A549 (cell line): ENCODE measurements at regions not wholly inside any gene's neighbourhood (a gene's known extent, or its start where the extent isn't known, plus 50 kb on each side); places are given as distances from the start of the nearest gene placed in this dataset.

Experiments used
- ATAC-seq, 2 experiments: fragments of 200-7000 bp in 1 of 2; fragments of >200 bp in 1 of 2; cut with Nextera tagmentation in 1 of 2; cut with Tn5 transposase in 1 of 2; 3 replicates each; pipeline versions ENCODE4 v1.8.0 to v1.9.1; 2018 to 2020; ENCODE audit warnings: mild to moderate bottlenecking in 1 of 2, moderate library complexity in 1 of 2
- CTCF ChIA-PET: fragments of 300-600 bp; sonication (Branson Sonifier 250); formaldehyde crosslinking; extraction: SDS; loops from one replicate; lab custom pipeline; 2021; ENCODE audit warnings: antibody characterized with exemption, inconsistent platforms; lab: Yijun Ruan, JAX
- POLR2A ChIA-PET: fragments of 350-600 bp; formaldehyde crosslinking; extraction: SDS; loops from one replicate; lab custom pipeline; 2021; ENCODE audit warnings: antibody characterized with exemption, inconsistent platforms; lab: Yijun Ruan, JAX
- DNase-seq, 2 experiments: peaks; one replicate each; pipeline versions ENCODE4 v3.0.0 to v3.0.0-alpha.2; 2011 to 2016; ENCODE audit warnings: low read depth in 1 of 2, low spot score in 1 of 2
- FAIRE-seq: peaks from 2 replicates; lab custom pipeline; 2011; peaks lifted over from hg19 to GRCh38; lab: Jason Lieb, UNC
- H3K27ac ChIP-seq, 2 experiments: fragments of >200 bp; sonication (Bioruptor Twin); formaldehyde crosslinking; 3 replicates each; pipeline ENCODE4 v1.5.1; 2016 to 2017
- H3K4me1 ChIP-seq: fragments of >200 bp; sonication (Bioruptor Twin); formaldehyde crosslinking; 3 replicates; pipeline ENCODE4 v1.6.1; 2016
- H3K4me2 ChIP-seq: fragments of >200 bp; sonication (Bioruptor Twin); formaldehyde crosslinking; 3 replicates; pipeline ENCODE4 v1.6.1; 2016
- H3K4me3 ChIP-seq: fragments of >200 bp; sonication (Bioruptor Twin); formaldehyde crosslinking; 3 replicates; pipeline ENCODE4 v1.5.1; 2016
- H3K9me3 ChIP-seq: fragments of >200 bp; sonication (Bioruptor Twin); formaldehyde crosslinking; 3 replicates; pipeline ENCODE4 v1.6.1; 2016
- BCL3 ChIP-seq: fragments of >200 bp; sonication (Bioruptor Twin); formaldehyde crosslinking; IDR thresholded peaks from 3 replicates; pipeline ENCODE4 v1.6.1; 2016
- BHLHE40 ChIP-seq: IDR thresholded peaks from 2 replicates; pipeline ENCODE4 v1.6.1; 2012; ENCODE audit warnings: low read depth, low read length, inconsistent platforms
- CBX8 ChIP-seq: fragments of 200-600 bp; sonication (generic); IDR thresholded peaks from 2 replicates; pipeline ENCODE4 v1.6.1; 2016
- CHD2 ChIP-seq: fragments of 150-350 bp; IDR thresholded peaks from 2 replicates; pipeline ENCODE4 v1.6.1; 2014; ENCODE audit warnings: low read length; ENCODE audit not compliant: partially characterized antibody
- E2F6 ChIP-seq: IDR thresholded peaks from 2 replicates; pipeline ENCODE4 v1.6.1; 2012; ENCODE audit warnings: low read depth, borderline replicate concordance
- EHMT2 ChIP-seq: fragments of 200-600 bp; sonication (generic); IDR thresholded peaks from 2 replicates; pipeline ENCODE4 v1.6.1; 2016; ENCODE audit warnings: antibody characterized with exemption, low read depth, mild to moderate bottlenecking, moderate library complexity
- ELK1 ChIP-seq: fragments of 150-350 bp; IDR thresholded peaks from 2 replicates; pipeline ENCODE4 v1.6.1; 2014; ENCODE audit warnings: low read depth, mild to moderate bottlenecking, low read length
- ESRRA ChIP-seq: fragments of 150-350 bp; IDR thresholded peaks from 2 replicates; pipeline ENCODE4 v1.6.1; 2014; ENCODE audit warnings: mild to moderate bottlenecking, low read length, borderline replicate concordance
- FOSB ChIP-seq: fragments of 250-450 bp; sonication (Bioruptor Pico); IDR thresholded peaks from 2 replicates; pipeline ENCODE4 v1.5.0; 2020; ENCODE audit warnings: mild to moderate bottlenecking, moderate library complexity
- FOXS1 ChIP-seq: fragments of 250-450 bp; sonication (Bioruptor Pico); IDR thresholded peaks from 2 replicates; pipeline ENCODE4 v1.5.0; 2020; ENCODE audit warnings: mild to moderate bottlenecking, moderate library complexity
- HOXA7 ChIP-seq: fragments of 250-450 bp; sonication (Bioruptor Pico); IDR thresholded peaks from 2 replicates; pipeline ENCODE4 v1.5.0; 2020; ENCODE audit warnings: mild to moderate bottlenecking, moderate library complexity
- HOXB5 ChIP-seq: fragments of 250-450 bp; sonication (Bioruptor Pico); IDR thresholded peaks from 2 replicates; pipeline ENCODE4 v1.5.0; 2020; ENCODE audit warnings: mild to moderate bottlenecking, moderate library complexity
- JUN ChIP-seq, 2 experiments: fragments of >200 bp; sonication (Bioruptor Twin); formaldehyde crosslinking; IDR thresholded peaks; 2 replicates in 1 of 2; 3 replicates in 1 of 2; pipeline ENCODE4 v1.6.1; 2016 to 2017
- JUNB ChIP-seq: fragments of >200 bp; sonication (Bioruptor Twin); formaldehyde crosslinking; IDR thresholded peaks from 2 replicates; pipeline ENCODE4 v1.6.1; 2016
- KDM1A ChIP-seq: fragments of 200-600 bp; sonication (generic); IDR thresholded peaks from 2 replicates; pipeline ENCODE4 v1.6.1; 2016; ENCODE audit warnings: low read depth, mild to moderate bottlenecking
- MAZ ChIP-seq: fragments of 150-350 bp; IDR thresholded peaks from 2 replicates; pipeline ENCODE4 v1.6.1; 2014; ENCODE audit warnings: antibody characterized with exemption, low read depth, low read length, borderline replicate concordance
- MYC ChIP-seq: IDR thresholded peaks from 2 replicates; pipeline ENCODE4 v1.6.1; 2012; ENCODE audit warnings: mild to moderate bottlenecking, inconsistent platforms, low read length, improper control_type of control experiment, borderline replicate concordance
- NPAS2 ChIP-seq: fragments of 250-450 bp; sonication (Bioruptor Pico); IDR thresholded peaks from 2 replicates; pipeline ENCODE4 v1.8.0; 2022; ENCODE audit warnings: mild to moderate bottlenecking, moderate library complexity, borderline replicate concordance
- NR3C1 ChIP-seq: fragments of >200 bp; sonication (Bioruptor Twin); formaldehyde crosslinking; IDR thresholded peaks from 3 replicates; pipeline ENCODE4 v1.6.1; 2017
- PBX3 ChIP-seq: IDR thresholded peaks from 2 replicates; pipeline ENCODE4 v1.6.1; 2012
- POLR2A ChIP-seq: IDR thresholded peaks from 2 replicates; pipeline ENCODE4 v1.6.1; 2012; ENCODE audit warnings: mild to moderate bottlenecking, low read length
- RCOR1 ChIP-seq: fragments of 150-350 bp; IDR thresholded peaks from 2 replicates; pipeline ENCODE4 v1.6.1; 2014; ENCODE audit warnings: antibody characterized with exemption, low read length, low read depth
- RFX5 ChIP-seq: fragments of 450-650 bp; IDR thresholded peaks from 2 replicates; pipeline ENCODE4 v1.7.1; 2014; ENCODE audit warnings: antibody characterized with exemption, mild to moderate bottlenecking, moderate library complexity
- RNF2 ChIP-seq: fragments of 200-600 bp; sonication (generic); IDR thresholded peaks from 2 replicates; pipeline ENCODE4 v1.6.1; 2016; ENCODE audit warnings: low read depth, mild to moderate bottlenecking, antibody characterized with exemption, moderate library complexity, borderline replicate concordance
- USF2 ChIP-seq: fragments of 450-650 bp; IDR thresholded peaks from 2 replicates; pipeline ENCODE4 v1.6.1; 2014; ENCODE audit warnings: antibody characterized with exemption
- ZSCAN20 ChIP-seq: fragments of 250-450 bp; sonication (Bioruptor Pico); IDR thresholded peaks from 2 replicates; pipeline ENCODE4 v1.8.0; 2022; ENCODE audit warnings: mild to moderate bottlenecking, moderate library complexity
- WGBS: methylation state at CpG from one replicate; pipeline ENCODE4 v1.1.6; 2017; ENCODE audit errors: missing lambda C conversion rate; 5-methylcytosine and 5-hydroxymethylcytosine counted together

GRCh38 chr18:77654302-77654701 lies 404.7 kb downstream of the GALR1 start:
- TF ChIP-seq HOXB5 (CRISPR knock-in tag) (no peak), KDM1A (no peak), POLR2A (no peak), CHD2 (no peak), E2F6 (no peak), EHMT2 (no peak), MYC (no peak), ELK1 (no peak), CBX8 (no peak), RCOR1 (no peak), HOXA7 (CRISPR knock-in tag) (no peak), BHLHE40 (no peak), JUNB (no peak)
- ChIA-PET POLR2A (no interaction called here), CTCF (no interaction called here)
- ATAC-seq (no peak), FAIRE-seq (no peak), DNase-seq (no peak)
- no peaks in the 10 kb centered on the region for H3K9me3 ChIP-seq
- no peaks in the 10 kb centered on the region for H3K4me1 ChIP-seq
- no peak overlapping the region for H3K4me3 ChIP-seq
- no peak overlapping the region for H3K27ac ChIP-seq
- no peak overlapping the region for H3K4me2 ChIP-seq
- WGBS = 0% methylated on average over 4 of the region's 5 CpGs

GRCh38 chr18:77657651-77658298 lies 408.1 kb downstream of the GALR1 start:
- Histone ChIP-seq H3K4me2 (no peak overlapping the region), H3K27ac (no peak overlapping the region), H3K4me3 (no peak overlapping the region), H3K9me3 (no peaks in the 10 kb centered on the region), H3K4me1 (no peaks in the 10 kb centered on the region)
- ChIA-PET POLR2A (no interaction called here), CTCF (no interaction called here)
- ATAC-seq (no peak), DNase-seq (no peak), FAIRE-seq (no peak)
- TF ChIP-seq BCL3 (no peak), ESRRA (no peak), JUN (IDR thresholded peaks at IDR 0.05) (no peak), ELK1 (no peak), NPAS2 (CRISPR knock-in tag) (no peak), RFX5 (no peak), RCOR1 (no peak), NR3C1 (no peak), HOXA7 (CRISPR knock-in tag) (no peak), KDM1A (no peak), FOXS1 (no peak), ZSCAN20 (CRISPR knock-in tag) (no peak), FOSB (CRISPR knock-in tag) (no peak), RNF2 (no peak), MAZ (no peak), PBX3 (no peak), USF2 (no peak), MYC (no peak)
- 23% methylated on average over 6 of the region's 31 CpGs for WGBS
